Caki2 (cell line): ENCODE measurements at regions not wholly inside any gene's neighbourhood (a gene's known extent, or its start where the extent isn't known, plus 50 kb on each side); places are given as distances from the start of the nearest gene placed in this dataset.

Experiments used
- DNase-seq: peaks from one replicate; pipeline ENCODE4 v3.0.0-alpha.2; 2015; ENCODE audit warnings: low read depth
- in situ Hi-C: cut with HindIII; loops from 2 replicates; pipeline ENCODE4 v1.10.0; 2016; ENCODE audit warnings: low sequenced_read_pairs, low pct_unique_long_range_greater_than_20kb, mixed read lengths

DNA sequence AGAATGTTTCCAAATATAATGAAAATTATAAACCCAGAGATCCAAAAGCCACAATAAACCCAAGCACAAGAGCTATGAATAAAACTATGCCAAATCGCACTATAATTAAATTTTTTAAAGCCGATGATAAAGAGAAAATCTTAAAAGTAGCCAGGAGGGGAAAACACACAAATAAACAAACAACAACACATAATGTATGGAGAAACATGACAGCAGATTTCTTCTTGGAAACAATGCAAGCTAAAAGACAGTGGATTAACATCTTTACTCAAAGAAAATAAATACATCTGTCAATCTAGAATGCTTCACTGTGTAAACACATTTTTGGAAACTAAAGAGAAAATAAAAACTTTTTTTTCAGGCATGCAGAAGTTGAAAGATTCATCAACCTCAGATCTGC, 53.0 kb upstream of the SMOX start:
- no peak for DNase-seq
- in situ Hi-C loops = no loop called here

GRCh38 chr20:4091490-4092479, 56.8 kb upstream of the SMOX start:
- in situ Hi-C loops = no loop called here
- peak; percentile 29 for DNase-seq

DNA sequence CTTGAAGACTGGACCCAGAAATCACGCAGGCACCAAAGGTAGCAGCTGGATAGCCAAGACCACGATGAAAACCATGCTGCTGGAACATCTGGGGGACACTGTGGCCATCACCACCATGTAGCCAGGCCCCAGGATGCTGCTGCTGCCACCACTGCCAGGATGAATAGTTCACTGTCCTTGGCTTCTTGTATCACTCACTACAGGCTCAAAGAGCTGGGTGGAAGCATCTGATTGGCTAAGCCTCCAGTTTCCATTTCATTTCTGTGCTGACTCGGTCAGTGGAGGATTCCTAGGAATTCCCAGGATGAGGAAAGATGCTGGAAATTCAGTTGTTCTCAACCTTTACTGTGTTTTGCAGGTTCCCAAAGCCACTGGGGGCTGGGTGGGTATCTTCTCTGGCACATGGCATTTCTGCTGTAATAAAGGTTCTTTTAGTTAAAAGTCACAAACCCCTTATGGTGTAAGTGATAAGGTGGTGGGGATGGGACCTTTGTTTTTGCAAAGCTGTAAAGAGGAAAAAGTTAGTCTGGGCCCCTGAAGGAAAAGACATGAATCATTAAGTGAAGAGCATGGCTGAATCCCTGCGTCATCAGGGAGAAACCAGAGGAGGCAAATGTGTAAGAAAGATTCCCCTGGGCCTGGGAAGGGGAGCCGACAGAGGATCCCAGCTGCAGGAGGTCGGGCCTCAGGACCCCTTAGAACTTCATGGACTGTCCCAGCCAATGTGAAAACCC, 57.7 kb upstream of the SMOX start:
- in situ Hi-C loops = no loop called here
- DNase-seq = peak; percentile 25

- in situ Hi-C loops = no loop called here
- DNase-seq = no peak
Measured at GRCh38 chr20:4089756-4090487, 58.7 kb upstream of the SMOX start.

- DNase-seq = no peak
- in situ Hi-C loops = no loop called here
Measured at GRCh38 chr20:4088766-4089165, 59.9 kb upstream of the SMOX start.

DNA sequence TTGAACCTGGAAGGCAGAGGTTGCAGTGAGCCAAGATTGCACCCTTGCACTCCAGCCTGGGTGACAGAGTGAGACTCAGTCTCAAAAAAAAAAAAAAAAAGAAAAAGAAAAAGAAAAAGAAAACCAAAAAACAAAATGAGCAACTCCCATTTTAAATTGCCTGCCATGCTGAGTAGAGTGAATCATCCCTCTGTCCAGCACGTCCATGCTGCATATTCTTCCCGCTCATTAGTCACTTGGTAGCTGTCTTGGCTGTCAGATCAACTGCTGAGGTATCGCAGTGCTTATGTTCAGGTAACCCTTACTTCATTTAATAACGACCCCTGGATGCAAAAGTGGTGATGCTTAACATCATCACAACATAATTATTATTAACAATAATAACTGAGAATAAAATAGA, 60.7 kb upstream of the SMOX start:
- in situ Hi-C loops = no loop called here
- DNase-seq = no peak

DNA sequence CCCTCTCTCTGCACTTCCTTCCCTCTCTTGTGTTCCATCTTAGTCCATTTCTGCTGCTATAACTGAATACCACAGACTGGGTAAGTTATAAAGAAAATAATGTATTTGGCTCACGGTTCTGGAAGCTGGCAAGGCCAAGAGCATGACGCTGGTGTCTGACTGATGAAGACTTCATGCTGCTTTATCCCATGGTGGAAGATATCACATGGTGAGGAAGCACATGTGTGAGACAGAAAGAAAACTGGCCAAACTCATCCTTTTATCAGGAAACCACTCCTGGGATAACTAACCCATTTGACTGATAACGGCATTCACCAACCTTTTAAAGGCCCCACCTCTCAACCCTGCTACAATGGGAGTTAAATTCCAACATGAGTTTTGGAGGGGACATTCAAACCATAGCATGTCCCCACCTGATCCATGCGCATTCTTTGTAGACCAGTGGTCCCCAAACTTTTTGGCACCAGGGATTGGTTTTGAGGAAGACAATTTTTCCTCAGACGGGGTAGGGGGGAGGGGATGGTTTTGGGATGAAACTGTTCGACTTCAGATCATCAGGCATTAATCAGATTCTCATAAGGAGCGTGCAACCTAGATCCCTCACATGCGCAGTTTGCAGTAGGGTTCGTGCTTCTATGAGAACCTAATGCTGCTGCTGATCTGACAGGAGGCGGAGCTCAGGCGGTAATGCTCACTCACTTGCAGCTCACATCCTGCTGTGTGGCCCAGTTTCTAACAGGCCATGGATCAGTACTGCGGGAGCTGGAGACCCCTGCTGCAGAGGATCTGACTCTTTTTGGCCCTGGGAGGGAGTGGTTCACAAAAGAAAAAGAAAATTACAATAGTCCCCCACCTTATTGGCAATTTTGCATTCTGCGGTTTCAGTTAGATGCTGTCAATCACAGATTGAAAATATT, 61.6 kb upstream of the SMOX start:
- in situ Hi-C loops = no loop called here
- DNase-seq = no peak

DNA sequence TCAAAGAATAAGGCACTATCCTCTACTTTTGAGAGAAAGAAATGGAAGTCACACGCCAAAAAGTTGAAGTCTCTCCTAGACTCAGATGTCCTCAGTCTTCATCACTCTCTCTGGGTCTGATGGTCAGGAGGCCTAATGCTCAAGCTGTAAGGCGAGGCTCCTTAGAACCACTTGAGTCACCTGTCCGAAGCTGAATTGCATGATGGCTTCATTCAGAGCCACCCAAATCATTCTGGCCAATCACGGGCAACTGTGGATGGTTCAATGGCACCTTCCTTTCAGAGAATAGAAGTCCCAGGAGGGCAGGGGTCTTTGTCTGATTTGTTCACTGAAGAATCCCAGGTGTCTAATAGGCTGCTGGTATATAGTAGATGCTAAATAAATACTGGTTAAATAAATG, 63.9 kb upstream of the SMOX start:
- DNase-seq = no peak
- in situ Hi-C loops = no loop called here

GRCh38 chr20:4084096-4084495, 64.5 kb upstream of the SMOX start:
- no peak for DNase-seq
- in situ Hi-C loops = no loop called here

- DNase-seq = no peak
Measured at GRCh38 chr20:4083098-4083865, 65.3 kb upstream of the SMOX start.

DNA sequence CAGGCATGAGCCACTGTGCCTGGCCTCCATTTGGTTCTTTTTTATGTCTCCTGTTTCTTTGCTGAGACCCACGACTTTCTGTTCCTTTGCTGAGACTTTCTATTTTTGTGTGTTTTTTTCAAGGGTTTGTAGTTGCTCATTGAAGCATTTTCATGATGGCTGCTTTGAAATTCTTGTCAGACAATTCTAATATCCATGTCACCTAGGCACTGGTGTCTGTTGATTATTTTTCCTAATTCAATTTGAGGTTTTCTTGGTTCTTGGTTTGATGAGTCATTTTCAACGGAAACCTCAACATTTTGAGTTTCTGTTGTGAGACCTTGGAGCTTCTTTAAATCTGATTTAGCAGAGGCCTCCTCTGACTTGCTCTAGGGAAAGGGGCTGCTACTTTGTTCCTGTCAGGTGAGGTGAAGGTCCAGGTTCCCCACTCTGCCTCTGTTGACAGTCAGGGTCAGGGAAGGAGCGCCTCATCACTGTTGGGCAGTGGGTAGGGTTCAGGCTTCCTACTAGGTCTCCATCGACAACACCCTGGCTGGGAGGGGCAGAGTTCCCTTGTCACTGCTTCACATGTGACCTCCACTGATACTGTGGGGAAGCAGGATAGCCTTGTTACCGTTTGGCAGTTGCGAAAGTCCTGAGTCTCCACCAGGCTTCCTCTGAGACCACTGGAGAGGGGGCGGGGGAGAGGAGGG, 66.1 kb upstream of the SMOX start:
- in situ Hi-C loops = no loop called here
- DNase-seq = peak; percentile 37

More at GRCh38 chr20:4083098-4083865, 65.3 kb upstream of the SMOX start:
- in situ Hi-C loops = no loop called here

DNA sequence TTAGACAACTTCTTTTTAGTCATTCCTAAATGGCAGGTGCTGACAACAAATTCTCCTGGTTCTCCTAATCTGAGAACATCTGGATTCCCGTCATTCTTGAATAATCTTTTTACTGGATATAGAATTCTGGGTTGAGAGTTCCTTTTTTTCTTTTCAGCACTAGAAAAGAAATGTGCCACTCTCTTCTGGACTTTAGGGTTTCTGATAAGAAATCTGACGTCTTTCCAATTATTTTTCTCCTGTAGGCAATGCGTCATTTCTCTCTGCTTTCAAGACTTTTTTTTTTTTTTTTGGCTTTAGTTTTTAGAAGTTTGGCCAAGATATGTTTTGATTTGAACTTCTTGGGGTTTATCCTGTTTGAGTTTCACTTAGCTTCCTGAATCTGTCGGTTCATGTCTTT, 66.1 kb upstream of the RNF24 start:
- in situ Hi-C loops = no loop called here
- no peak for DNase-seq

DNA sequence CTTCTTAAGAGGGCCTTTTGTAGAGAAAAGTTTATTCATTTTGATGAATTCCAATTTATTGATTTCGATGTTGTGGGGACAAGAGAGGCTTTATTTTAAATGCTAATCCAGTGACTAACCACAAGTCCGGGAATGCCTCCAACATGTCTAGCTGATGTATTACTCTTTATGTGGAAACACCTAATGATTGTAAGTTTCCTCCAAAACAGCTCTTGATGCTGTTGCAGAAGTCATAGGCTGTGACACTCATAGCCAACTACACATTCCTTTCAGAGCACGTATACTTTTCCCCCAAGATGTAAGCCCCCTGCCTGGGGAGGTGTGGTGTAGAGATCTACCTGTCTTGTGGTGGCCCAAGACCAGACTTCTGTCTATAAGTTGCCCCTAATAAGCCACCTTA, 61.3 kb upstream of the RNF24 start:
- peak; percentile 42 for DNase-seq
- in situ Hi-C loops = no loop called here

- no peak for DNase-seq
- in situ Hi-C loops = no loop called here
Measured at GRCh38 chr20:4076033-4076432, 60.7 kb upstream of the RNF24 start.

DNA sequence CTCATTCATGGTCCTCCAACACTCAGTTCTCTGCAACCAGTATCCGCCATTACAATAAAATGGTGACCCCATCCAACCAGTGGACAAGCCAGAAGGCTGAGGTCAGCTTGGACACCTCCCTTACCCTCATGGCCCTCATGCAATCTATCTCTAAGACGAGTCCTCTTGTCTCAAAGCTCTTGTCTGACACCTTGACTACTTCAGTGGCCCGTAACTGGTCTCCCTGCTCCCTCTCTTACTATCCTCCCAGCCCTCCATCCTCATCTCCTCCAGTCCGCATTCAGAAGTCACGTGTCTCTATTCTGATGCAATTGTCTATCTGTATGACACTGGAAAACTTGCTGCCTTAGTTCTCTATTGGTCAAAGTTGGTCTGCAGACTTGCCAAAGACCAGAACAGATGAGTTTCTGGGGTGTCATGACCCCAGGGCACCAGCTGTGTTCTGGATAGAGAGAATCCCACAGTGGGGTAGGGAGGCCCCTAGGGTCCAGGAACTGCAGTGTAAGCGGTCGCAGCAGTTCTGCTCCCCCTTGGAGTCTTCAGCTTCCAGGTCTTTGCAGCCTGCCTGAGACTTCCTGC, 59.6 kb upstream of the RNF24 start:
- in situ Hi-C loops = no loop called here
- no peak for DNase-seq
